Endothelial cell (in vitro differentiated cells): ENCODE measurements at regions not wholly inside any gene's neighbourhood (a gene's known extent, or its start where the extent isn't known, plus 50 kb on each side); places are given as distances from the start of the nearest gene placed in this dataset.
"Not testable (repeated sequence)": the region's sequence is repeated elsewhere in the genome, so short reads cannot be mapped to it uniquely, and the experiment has no call there.

ENCODE experiments used
- DNase-seq: peaks from one replicate; pipeline ENCODE4 v3.0.0; 2021; ENCODE audit warnings: low spot score
- H3K27ac Mint-ChIP-seq: one replicate; pipeline ENCODE4 v1.8.0; 2021; ENCODE audit warnings: mixed read lengths, inconsistent platforms; ENCODE audit not compliant: unreplicated experiment
- H3K27me3 Mint-ChIP-seq: one replicate; pipeline ENCODE4 v1.8.0; 2021; ENCODE audit warnings: mild to moderate bottlenecking, moderate library complexity, mixed read lengths, inconsistent platforms; ENCODE audit not compliant: unreplicated experiment
- H3K36me3 Mint-ChIP-seq: one replicate; pipeline ENCODE4 v1.8.0; 2021; ENCODE audit warnings: mild to moderate bottlenecking, low read depth, mixed read lengths, inconsistent platforms; ENCODE audit not compliant: unreplicated experiment
- H3K4me1 Mint-ChIP-seq: one replicate; pipeline ENCODE4 v1.8.0; 2021; ENCODE audit warnings: mild to moderate bottlenecking, mixed read lengths, inconsistent platforms; ENCODE audit not compliant: unreplicated experiment
- H3K4me3 Mint-ChIP-seq: one replicate; pipeline ENCODE4 v1.8.0; 2021; ENCODE audit warnings: mild to moderate bottlenecking, mixed read lengths, inconsistent platforms; ENCODE audit not compliant: unreplicated experiment
- H3K9me3 Mint-ChIP-seq: one replicate; pipeline ENCODE4 v1.8.0; 2021; ENCODE audit warnings: mixed read lengths, inconsistent platforms; ENCODE audit not compliant: unreplicated experiment
- TF ChIP-seq, protein P1 (sequence below): fragments of 200-600 bp; sonication (generic); IDR thresholded peaks from one replicate; pipeline ENCODE4 v1.5.0; 2021; ENCODE audit warnings: antibody characterized with exemption; ENCODE audit not compliant: unreplicated experiment

DNA sequence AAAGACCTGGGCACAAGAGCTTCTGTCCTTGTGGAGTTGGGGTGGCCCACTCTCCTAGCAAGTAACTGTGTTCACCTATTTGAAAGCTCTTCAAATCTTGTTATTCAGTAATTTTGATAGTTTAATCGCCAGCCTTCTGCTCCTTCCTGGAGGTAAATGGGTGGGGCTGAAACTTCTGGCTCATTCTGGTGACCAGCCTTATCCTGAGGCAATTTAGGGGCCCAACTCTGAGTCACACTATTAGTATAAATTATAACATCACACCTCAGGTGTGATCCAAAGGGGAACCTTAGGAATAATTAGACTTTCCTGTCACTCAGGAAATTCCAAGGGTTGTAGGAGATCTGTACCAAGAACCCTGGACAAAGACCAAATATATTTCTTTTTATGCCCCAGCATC, 255.8 kb upstream of the RGPD4 start:
- Mint-ChIP-seq H3K4me3 (no peak overlapping the region), H3K27me3 (peaks cover 4% of the 10 kb centered on the region)

DNA sequence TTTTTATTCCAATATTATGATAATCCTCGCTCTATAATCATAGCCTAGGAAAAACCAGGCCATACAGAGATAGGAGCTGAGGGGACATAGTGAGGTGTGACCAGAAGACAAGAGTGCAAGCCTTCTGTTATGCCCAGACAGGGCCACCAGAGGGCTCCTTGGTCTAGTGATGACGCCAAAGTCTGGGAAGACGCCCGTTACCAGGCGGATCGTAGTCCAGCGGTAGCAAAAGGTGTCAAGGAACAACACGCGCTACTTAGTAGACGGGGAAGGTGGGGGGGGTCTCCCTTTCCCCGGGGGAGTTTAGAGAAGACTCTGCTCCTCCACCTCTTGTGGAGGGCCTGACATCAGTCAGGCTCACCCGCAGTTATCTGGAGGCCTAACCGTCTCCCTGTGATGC, 253.8 kb upstream of the RGPD4 start:
- DNase-seq, result peak; percentile 62
- H3K4me3 Mint-ChIP-seq, H3K36me3 Mint-ChIP-seq, H3K27me3 Mint-ChIP-seq, H3K9me3 Mint-ChIP-seq, H3K4me1 Mint-ChIP-seq, H3K27ac Mint-ChIP-seq: not testable (repeated sequence)

More for the DNA sequence above, 255.8 kb upstream of the RGPD4 start:
- no peak for DNase-seq
- no peaks in the 10 kb centered on the region for H3K4me1 Mint-ChIP-seq
- H3K36me3 Mint-ChIP-seq, result peaks cover 4% of the 10 kb centered on the region
- no peak overlapping the region for H3K27ac Mint-ChIP-seq
- TF ChIP-seq, protein P1, sequence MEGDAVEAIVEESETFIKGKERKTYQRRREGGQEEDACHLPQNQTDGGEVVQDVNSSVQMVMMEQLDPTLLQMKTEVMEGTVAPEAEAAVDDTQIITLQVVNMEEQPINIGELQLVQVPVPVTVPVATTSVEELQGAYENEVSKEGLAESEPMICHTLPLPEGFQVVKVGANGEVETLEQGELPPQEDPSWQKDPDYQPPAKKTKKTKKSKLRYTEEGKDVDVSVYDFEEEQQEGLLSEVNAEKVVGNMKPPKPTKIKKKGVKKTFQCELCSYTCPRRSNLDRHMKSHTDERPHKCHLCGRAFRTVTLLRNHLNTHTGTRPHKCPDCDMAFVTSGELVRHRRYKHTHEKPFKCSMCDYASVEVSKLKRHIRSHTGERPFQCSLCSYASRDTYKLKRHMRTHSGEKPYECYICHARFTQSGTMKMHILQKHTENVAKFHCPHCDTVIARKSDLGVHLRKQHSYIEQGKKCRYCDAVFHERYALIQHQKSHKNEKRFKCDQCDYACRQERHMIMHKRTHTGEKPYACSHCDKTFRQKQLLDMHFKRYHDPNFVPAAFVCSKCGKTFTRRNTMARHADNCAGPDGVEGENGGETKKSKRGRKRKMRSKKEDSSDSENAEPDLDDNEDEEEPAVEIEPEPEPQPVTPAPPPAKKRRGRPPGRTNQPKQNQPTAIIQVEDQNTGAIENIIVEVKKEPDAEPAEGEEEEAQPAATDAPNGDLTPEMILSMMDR, result no peak
- no peaks in the 10 kb centered on the region for H3K9me3 Mint-ChIP-seq

DNA sequence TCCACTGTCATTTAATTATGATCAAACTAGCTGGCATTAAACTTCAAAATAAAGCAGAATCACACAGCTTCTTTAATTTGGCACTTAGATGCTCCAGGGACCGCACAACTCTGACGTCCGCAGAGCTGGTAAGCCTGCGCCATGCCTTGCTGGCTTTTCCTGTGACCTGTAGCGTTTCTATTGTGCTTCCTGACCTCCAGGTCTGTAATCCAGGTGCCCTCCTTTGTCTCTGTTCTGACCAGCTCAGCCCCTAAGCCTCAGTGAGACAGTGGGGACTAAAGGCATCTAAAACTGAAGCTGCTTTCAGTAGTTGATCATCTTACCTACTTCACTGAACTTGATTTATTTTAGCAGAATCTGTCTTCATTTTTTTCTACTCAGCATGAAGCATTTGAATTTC, 249.7 kb upstream of the RGPD4 start:
- Mint-ChIP-seq H3K27me3 (peaks cover 5% of the 10 kb centered on the region), H3K9me3 (no peaks in the 10 kb centered on the region), H3K27ac (no peak overlapping the region), H3K4me1 (no peaks in the 10 kb centered on the region), H3K36me3 (peaks cover 4% of the 10 kb centered on the region), H3K4me3 (no peak overlapping the region)
- no peak for DNase-seq
- TF ChIP-seq, protein P1, result no peak

DNA sequence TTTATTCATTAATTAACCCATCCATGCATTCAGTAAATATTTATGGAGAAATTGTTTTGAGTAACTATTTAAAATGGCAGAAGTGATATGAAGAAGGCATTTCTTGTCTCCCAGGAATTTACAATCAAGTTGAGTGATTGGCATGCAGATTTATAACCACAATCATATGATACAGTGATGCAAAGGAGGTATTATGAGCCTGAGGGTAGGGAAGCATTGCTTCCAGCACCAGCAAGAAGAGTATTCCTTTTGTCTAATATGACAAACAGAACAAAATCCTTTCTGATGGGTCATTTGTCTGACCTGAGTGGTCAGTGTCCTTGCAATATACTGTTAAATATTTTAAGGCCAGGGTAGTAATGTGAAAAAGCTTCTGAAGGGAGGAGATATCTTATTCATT, 244.2 kb upstream of the RGPD4 start:
- TF ChIP-seq, protein P1, result no peak
- Mint-ChIP-seq H3K4me1 (no peaks in the 10 kb centered on the region), H3K4me3 (no peak overlapping the region), H3K27me3 (no peaks in the 10 kb centered on the region), H3K27ac (no peak overlapping the region), H3K36me3 (no peaks in the 10 kb centered on the region), H3K9me3 (no peaks in the 10 kb centered on the region)
- DNase-seq, result no peak

DNA sequence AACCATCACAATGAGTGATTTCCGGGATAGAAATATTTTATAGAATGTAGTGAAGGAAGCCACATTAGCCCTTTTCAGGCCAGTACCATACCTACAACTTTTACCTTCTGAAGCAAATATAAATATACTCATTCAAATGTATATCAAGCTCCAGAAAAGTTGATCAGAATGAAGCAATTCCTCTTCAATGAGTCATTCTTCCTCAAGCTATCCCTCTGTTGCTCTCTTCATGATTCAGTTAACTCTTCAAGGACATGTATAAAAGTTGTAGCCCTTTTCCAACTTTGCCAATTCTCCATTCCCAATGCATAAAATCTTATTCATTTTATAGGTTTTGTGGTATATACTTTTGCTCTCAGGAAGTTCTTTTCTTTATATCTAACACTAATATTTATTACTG, 242.1 kb upstream of the RGPD4 start:
- Mint-ChIP-seq H3K9me3 (no peaks in the 10 kb centered on the region), H3K4me1 (no peaks in the 10 kb centered on the region), H3K27ac (no peak overlapping the region), H3K36me3 (no peaks in the 10 kb centered on the region), H3K4me3 (no peak overlapping the region), H3K27me3 (no peaks in the 10 kb centered on the region)
- no peak for DNase-seq
- TF ChIP-seq, protein P1, result no peak

DNA sequence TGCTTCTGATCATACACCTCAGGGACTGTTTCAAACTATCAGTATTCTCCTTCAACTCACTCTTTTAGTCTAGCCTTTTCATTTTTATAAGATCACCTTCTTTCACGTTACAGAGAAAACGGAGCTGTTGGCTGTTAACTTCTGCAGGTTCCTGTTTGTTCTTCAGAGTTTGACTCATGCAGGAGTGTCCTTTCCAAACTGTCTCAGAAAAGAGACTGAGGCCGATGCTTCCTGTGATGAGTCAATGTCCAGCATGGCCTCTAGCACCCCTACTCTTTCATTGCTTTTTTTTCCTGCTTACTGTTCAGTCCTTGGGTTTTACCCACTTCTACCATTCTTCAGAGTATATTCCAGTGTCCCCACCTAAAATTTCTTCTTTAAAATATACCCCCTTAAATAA, 240.8 kb upstream of the RGPD4 start:
- TF ChIP-seq, protein P1, result no peak
- Mint-ChIP-seq H3K27ac (no peak overlapping the region), H3K36me3 (no peaks in the 10 kb centered on the region), H3K27me3 (no peaks in the 10 kb centered on the region), H3K4me3 (no peak overlapping the region), H3K9me3 (no peaks in the 10 kb centered on the region), H3K4me1 (no peaks in the 10 kb centered on the region)
- DNase-seq, result no peak
